Loucy (cell line): ENCODE measurements at regions not wholly inside any gene's neighbourhood (a gene's known extent, or its start where the extent isn't known, plus 50 kb on each side); places are given as distances from the start of the nearest gene placed in this dataset.
"Not testable (repeated sequence)": the region's sequence is repeated elsewhere in the genome, so short reads cannot be mapped to it uniquely, and the experiment has no call there.

Source experiments
- H2AFZ ChIP-seq: fragments of 200-600 bp; sonication (generic); 2 replicates; pipeline ENCODE4 v1.6.0; 2016; ENCODE audit warnings: antibody characterized with exemption, mild to moderate bottlenecking, low read length, moderate library complexity
- H3F3A ChIP-seq: fragments of 200-600 bp; 2 replicates; pipeline ENCODE4 v1.6.0; 2016; ENCODE audit warnings: antibody characterized with exemption, low read depth, mild to moderate bottlenecking
- H3K27me3 ChIP-seq: fragments of 200-600 bp; sonication (generic); 2 replicates; pipeline ENCODE4 v1.6.1; 2014; ENCODE audit warnings: low read length, mild to moderate bottlenecking; ENCODE audit not compliant: insufficient read depth, poor library complexity, severe bottlenecking
- H3K36me3 ChIP-seq: fragments of 200-600 bp; sonication (generic); 2 replicates; pipeline ENCODE4 v1.6.1; 2016; ENCODE audit warnings: low read length; ENCODE audit not compliant: insufficient read depth
- H3K4me1 ChIP-seq: fragments of 200-600 bp; sonication (generic); 2 replicates; pipeline ENCODE4 v1.5.1; 2014; ENCODE audit warnings: low read length, mild to moderate bottlenecking; ENCODE audit not compliant: insufficient read depth, poor library complexity, severe bottlenecking
- H3K4me2 ChIP-seq: fragments of 200-600 bp; sonication (generic); 2 replicates; pipeline ENCODE4 v1.6.0; 2014; ENCODE audit warnings: antibody characterized with exemption, low read length, low read depth, mild to moderate bottlenecking; ENCODE audit not compliant: poor library complexity, severe bottlenecking
- H3K4me3 ChIP-seq: fragments of 200-600 bp; sonication (generic); 2 replicates; pipeline ENCODE4 v1.5.1; 2014; ENCODE audit warnings: low read length, mild to moderate bottlenecking, mixed read lengths; ENCODE audit not compliant: poor library complexity, severe bottlenecking
- H3K79me2 ChIP-seq: fragments of 200-600 bp; sonication (generic); 2 replicates; pipeline ENCODE4 v1.6.1; 2014; ENCODE audit warnings: low read length; ENCODE audit not compliant: insufficient read depth
- H3K9ac ChIP-seq: fragments of 200-600 bp; sonication (generic); 2 replicates; pipeline ENCODE4 v1.6.0; 2014; ENCODE audit warnings: mild to moderate bottlenecking, low read depth, low read length, moderate library complexity; ENCODE audit not compliant: poor library complexity, severe bottlenecking
- H3K9me2 ChIP-seq: fragments of 200-600 bp; sonication (generic); replicated peaks from 2 replicates; pipeline ENCODE4 v1.6.1; 2016; ENCODE audit warnings: low read depth, low read length, mixed read lengths
- H3K9me3 ChIP-seq: fragments of 200-600 bp; sonication (generic); 2 replicates; pipeline ENCODE4 v1.6.1; 2014; ENCODE audit warnings: mild to moderate bottlenecking, antibody characterized with exemption, low read length, low read depth; ENCODE audit not compliant: insufficient read depth
- H4K20me1 ChIP-seq: fragments of 200-600 bp; sonication (generic); 2 replicates; pipeline ENCODE4 v1.6.0; 2014; ENCODE audit warnings: antibody characterized with exemption, low read length, mild to moderate bottlenecking; ENCODE audit not compliant: insufficient read depth, poor library complexity, severe bottlenecking
- EZH2phosphoT487 ChIP-seq: fragments of 200-600 bp; IDR thresholded peaks from 2 replicates; pipeline ENCODE4 v1.6.1; 2018; ENCODE audit warnings: antibody characterized with exemption, mild to moderate bottlenecking, moderate library complexity, borderline replicate concordance
- TF ChIP-seq, protein P1 (sequence below): fragments of 200-600 bp; sonication (generic); conservative IDR thresholded peaks from 2 replicates; pipeline ENCODE4 v1.5.1; 2014; ENCODE audit warnings: mild to moderate bottlenecking, antibody characterized with exemption, low read length

- Histone ChIP-seq H2AFZ (no peak overlapping the region), H3F3A (no peaks in the 10 kb centered on the region), H3K4me2 (no peak overlapping the region), H3K27me3 (no peaks in the 10 kb centered on the region), H3K9ac (no peak overlapping the region), H3K4me3 (no peak overlapping the region), H3K9me2 (no peaks in the 10 kb centered on the region), H4K20me1 (no peaks in the 10 kb centered on the region), H3K79me2 (no peaks in the 10 kb centered on the region), H3K9me3 (peaks cover 2% of the 10 kb centered on the region; the same call in 1 of the 2 replicates), H3K4me1 (no peaks in the 10 kb centered on the region), H3K36me3 (no peaks in the 10 kb centered on the region)
- TF ChIP-seq EZH2phosphoT487: no peak
- TF ChIP-seq, protein P1, sequence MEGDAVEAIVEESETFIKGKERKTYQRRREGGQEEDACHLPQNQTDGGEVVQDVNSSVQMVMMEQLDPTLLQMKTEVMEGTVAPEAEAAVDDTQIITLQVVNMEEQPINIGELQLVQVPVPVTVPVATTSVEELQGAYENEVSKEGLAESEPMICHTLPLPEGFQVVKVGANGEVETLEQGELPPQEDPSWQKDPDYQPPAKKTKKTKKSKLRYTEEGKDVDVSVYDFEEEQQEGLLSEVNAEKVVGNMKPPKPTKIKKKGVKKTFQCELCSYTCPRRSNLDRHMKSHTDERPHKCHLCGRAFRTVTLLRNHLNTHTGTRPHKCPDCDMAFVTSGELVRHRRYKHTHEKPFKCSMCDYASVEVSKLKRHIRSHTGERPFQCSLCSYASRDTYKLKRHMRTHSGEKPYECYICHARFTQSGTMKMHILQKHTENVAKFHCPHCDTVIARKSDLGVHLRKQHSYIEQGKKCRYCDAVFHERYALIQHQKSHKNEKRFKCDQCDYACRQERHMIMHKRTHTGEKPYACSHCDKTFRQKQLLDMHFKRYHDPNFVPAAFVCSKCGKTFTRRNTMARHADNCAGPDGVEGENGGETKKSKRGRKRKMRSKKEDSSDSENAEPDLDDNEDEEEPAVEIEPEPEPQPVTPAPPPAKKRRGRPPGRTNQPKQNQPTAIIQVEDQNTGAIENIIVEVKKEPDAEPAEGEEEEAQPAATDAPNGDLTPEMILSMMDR: no peak
These were observed 64.2 kb upstream of the SMIM23 start for GRCh38 chr5:171721464-171721863.

- Histone ChIP-seq H3K4me1 (peaks cover 13% of the 10 kb centered on the region), H3K4me2 (no peak overlapping the region), H3K9ac (no peak overlapping the region), H3K79me2 (no peaks in the 10 kb centered on the region), H2AFZ (no peak overlapping the region), H3K27me3 (no peaks in the 10 kb centered on the region), H3F3A (no peaks in the 10 kb centered on the region), H3K36me3 (no peaks in the 10 kb centered on the region), H3K9me3 (peaks cover 7% of the 10 kb centered on the region; the same call in 1 of the 2 replicates), H3K4me3 (no peak overlapping the region), H4K20me1 (no peaks in the 10 kb centered on the region), H3K9me2 (no peaks in the 10 kb centered on the region)
- TF ChIP-seq, protein P1: no peak
- TF ChIP-seq EZH2phosphoT487: no peak
These were observed 61.0 kb upstream of the SMIM23 start for GRCh38 chr5:171724468-171725204.

- no peaks in the 10 kb centered on the region for H3K9me2 ChIP-seq
- TF ChIP-seq, protein P1: no peak
- TF ChIP-seq EZH2phosphoT487: no peak
- H3K79me2 ChIP-seq: no peaks in the 10 kb centered on the region
- H3K36me3 ChIP-seq: no peaks in the 10 kb centered on the region
- H3K4me2 ChIP-seq: no peak overlapping the region
- H4K20me1 ChIP-seq: no peaks in the 10 kb centered on the region
- H3K4me3 ChIP-seq: no peak overlapping the region
- H3K9ac ChIP-seq: no peak overlapping the region
- peaks cover 13% of the 10 kb centered on the region for H3K4me1 ChIP-seq
- H2AFZ ChIP-seq: no peak overlapping the region
- no peaks in the 10 kb centered on the region for H3F3A ChIP-seq
- no peaks in the 10 kb centered on the region for H3K27me3 ChIP-seq
- peaks cover 7% of the 10 kb centered on the region; the same call in 1 of the 2 replicates for H3K9me3 ChIP-seq
These were observed 60.4 kb upstream of the SMIM23 start for GRCh38 chr5:171725205-171725601.

GRCh38 chr5:171726819-171727218 lies 58.8 kb upstream of the SMIM23 start:
- not testable (repeated sequence) for H3K9me2 ChIP-seq, H2AFZ ChIP-seq, H3K9me3 ChIP-seq, H3K27me3 ChIP-seq, H3F3A ChIP-seq, H3K9ac ChIP-seq, H4K20me1 ChIP-seq, H3K79me2 ChIP-seq, H3K4me2 ChIP-seq, H3K36me3 ChIP-seq, H3K4me3 ChIP-seq
- H3K4me1 ChIP-seq: peaks cover 13% of the 10 kb centered on the region
